Spleen (tissue), 7 donors: ENCODE measurements at regions not wholly inside any gene's neighbourhood (a gene's known extent, or its start where the extent isn't known, plus 50 kb on each side); places are given as distances from the start of the nearest gene placed in this dataset.

Source experiments
- POLR2A ChIP-seq, 3 donors: fragments of 450-650 bp; IDR thresholded peaks; one replicate each; pipeline ENCODE4 v1.5.1; 2017; ENCODE audit warnings: antibody characterized with exemption in 3 of 3, mild to moderate bottlenecking in 1 of 3
- POLR2AphosphoS5 ChIP-seq, 3 donors: sonication (generic); formaldehyde crosslinking; IDR thresholded peaks; one replicate each; pipeline ENCODE4 v1.5.1; 2017; ENCODE audit warnings: antibody characterized with exemption in 3 of 3
- TF ChIP-seq, protein P1 (sequence below), 11 experiments: fragments of 200-600 bp in 7 of 11; fragments of 450-650 bp in 4 of 11; sonication (generic) in 4 of 11; IDR thresholded peaks in 8 of 11; conservative IDR thresholded peaks in 3 of 11; 1 replicate in 7 of 11; 2 replicates in 4 of 11; pipeline versions ENCODE4 v1.4.0 to v1.8.0; 2016 to 2021; ENCODE audit warnings: antibody characterized with exemption in 11 of 11, inconsistent platforms in 4 of 11, mild to moderate bottlenecking in 1 of 11
- donor health status: DM: no; HTN: no; CAD: no; lungs with moderate emphysema.
- donor health status: DM: no; HTN: no; CAD: no.
- donor health status: DM: no; HTN: no; CAD: no.

DNA sequence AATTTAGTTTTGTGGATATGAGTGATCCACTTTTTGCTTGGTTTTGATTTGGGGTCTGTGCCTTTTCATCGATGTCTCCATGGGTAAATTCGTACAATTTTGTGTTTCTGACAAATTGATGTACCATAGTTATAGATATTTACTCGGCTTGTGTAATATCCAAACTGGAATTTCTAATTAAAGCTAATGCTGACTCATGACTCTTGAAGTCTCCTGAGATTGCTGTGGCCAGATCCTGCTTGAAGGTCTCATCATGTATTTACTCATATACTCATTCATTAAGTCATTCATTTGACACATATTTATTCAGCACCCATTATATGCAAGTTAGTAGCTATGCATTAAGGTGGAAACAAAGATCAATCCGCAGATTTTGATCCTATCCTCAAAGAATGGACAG, 423.2 kb downstream of the RWDD3 start:
- TF ChIP-seq POLR2AphosphoS5 (IDR thresholded peaks at IDR 0.05) (no peak), POLR2A (IDR thresholded peaks at IDR 0.05) (no peak)
- TF ChIP-seq, protein P1, sequence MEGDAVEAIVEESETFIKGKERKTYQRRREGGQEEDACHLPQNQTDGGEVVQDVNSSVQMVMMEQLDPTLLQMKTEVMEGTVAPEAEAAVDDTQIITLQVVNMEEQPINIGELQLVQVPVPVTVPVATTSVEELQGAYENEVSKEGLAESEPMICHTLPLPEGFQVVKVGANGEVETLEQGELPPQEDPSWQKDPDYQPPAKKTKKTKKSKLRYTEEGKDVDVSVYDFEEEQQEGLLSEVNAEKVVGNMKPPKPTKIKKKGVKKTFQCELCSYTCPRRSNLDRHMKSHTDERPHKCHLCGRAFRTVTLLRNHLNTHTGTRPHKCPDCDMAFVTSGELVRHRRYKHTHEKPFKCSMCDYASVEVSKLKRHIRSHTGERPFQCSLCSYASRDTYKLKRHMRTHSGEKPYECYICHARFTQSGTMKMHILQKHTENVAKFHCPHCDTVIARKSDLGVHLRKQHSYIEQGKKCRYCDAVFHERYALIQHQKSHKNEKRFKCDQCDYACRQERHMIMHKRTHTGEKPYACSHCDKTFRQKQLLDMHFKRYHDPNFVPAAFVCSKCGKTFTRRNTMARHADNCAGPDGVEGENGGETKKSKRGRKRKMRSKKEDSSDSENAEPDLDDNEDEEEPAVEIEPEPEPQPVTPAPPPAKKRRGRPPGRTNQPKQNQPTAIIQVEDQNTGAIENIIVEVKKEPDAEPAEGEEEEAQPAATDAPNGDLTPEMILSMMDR (IDR thresholded peaks at IDR 0.05 in 8 of 11, conservative IDR thresholded peaks at IDR 0.05 in 3 of 11): no peak
